GM23338 (cell line): ENCODE measurements at regions not wholly inside any gene's neighbourhood (a gene's known extent, or its start where the extent isn't known, plus 50 kb on each side); places are given as distances from the start of the nearest gene placed in this dataset.

Experiments used
- ATAC-seq: fragments of 200-7000 bp; cut with Tn5 transposase; 3 replicates; pipeline ENCODE4 v1.9.1; 2020
- DNase-seq: peaks from one replicate; pipeline ENCODE4 v3.0.0-alpha.2; 2015; ENCODE audit warnings: low spot score
- H2AFZ ChIP-seq: fragments of 200-600 bp; sonication (generic); 2 replicates; pipeline ENCODE4 v1.8.0; 2016; ENCODE audit warnings: antibody characterized with exemption, mild to moderate bottlenecking, moderate library complexity
- H3F3A ChIP-seq: fragments of 200-600 bp; sonication (generic); replicated peaks from 2 replicates; pipeline ENCODE4 v1.8.0; 2017; ENCODE audit warnings: antibody characterized with exemption, mixed run types, low read depth
- H3K27ac ChIP-seq: fragments of 200-600 bp; sonication (generic); 2 replicates; pipeline ENCODE4 v1.6.1; 2016; ENCODE audit warnings: low read depth
- H3K27me3 ChIP-seq: fragments of 200-600 bp; sonication (generic); 2 replicates; pipeline ENCODE4 v1.8.0; 2016; ENCODE audit warnings: mild to moderate bottlenecking, mixed run types, moderate library complexity; ENCODE audit not compliant: insufficient read depth
- H3K36me3 ChIP-seq: fragments of 200-600 bp; sonication (generic); 2 replicates; pipeline ENCODE4 v1.8.0; 2016; ENCODE audit warnings: mild to moderate bottlenecking; ENCODE audit not compliant: insufficient read depth
- H3K4me1 ChIP-seq: fragments of 200-600 bp; sonication (generic); 2 replicates; pipeline ENCODE4 v1.8.0; 2016; ENCODE audit warnings: mild to moderate bottlenecking, moderate library complexity; ENCODE audit not compliant: insufficient read depth
- H3K4me2 ChIP-seq: fragments of 200-600 bp; sonication (generic); 2 replicates; pipeline ENCODE4 v1.7.1; 2017; ENCODE audit warnings: mixed run types
- H3K4me3 ChIP-seq: fragments of 200-600 bp; sonication (generic); 2 replicates; pipeline ENCODE4 v1.6.1; 2016; ENCODE audit warnings: mixed run types
- H3K79me2 ChIP-seq: fragments of 200-600 bp; sonication (generic); replicated peaks from 2 replicates; pipeline ENCODE4 v1.8.0; 2017; ENCODE audit warnings: mild to moderate bottlenecking; ENCODE audit not compliant: insufficient read depth
- H3K9me2 ChIP-seq: fragments of 200-600 bp; sonication (generic); 2 replicates; pipeline ENCODE4 v1.8.0; 2017; ENCODE audit not compliant: insufficient read depth
- H4K20me1 ChIP-seq: fragments of 200-600 bp; sonication (generic); replicated peaks from 2 replicates; pipeline ENCODE4 v1.8.0; 2017; ENCODE audit warnings: mild to moderate bottlenecking; ENCODE audit not compliant: insufficient read depth
- H3K27ac Mint-ChIP-seq: 2 replicates; pipeline ENCODE4 v1.8.0; 2020; ENCODE audit warnings: inconsistent platforms, mild to moderate bottlenecking, moderate library complexity, mixed read lengths
- H3K27me3 Mint-ChIP-seq: 3 replicates; pipeline ENCODE4 v1.8.0; 2022; ENCODE audit warnings: low read depth, mild to moderate bottlenecking, moderate library complexity, mixed read lengths, inconsistent platforms; ENCODE audit not compliant: insufficient read depth, poor library complexity
- H3K36me3 Mint-ChIP-seq: 3 replicates; pipeline ENCODE4 v1.8.0; 2021; ENCODE audit warnings: low read depth, mild to moderate bottlenecking, inconsistent platforms, moderate library complexity, mixed read lengths
- H3K4me1 Mint-ChIP-seq: 3 replicates; pipeline ENCODE4 v1.8.0; 2020; ENCODE audit warnings: mild to moderate bottlenecking, inconsistent platforms, mixed read lengths
- H3K4me3 Mint-ChIP-seq: 3 replicates; pipeline ENCODE4 v1.8.0; 2021; ENCODE audit warnings: moderate library complexity, mild to moderate bottlenecking, inconsistent platforms, mixed read lengths
- H3K9me3 Mint-ChIP-seq: 3 replicates; pipeline ENCODE4 v1.8.0; 2020; ENCODE audit warnings: moderate library complexity, mild to moderate bottlenecking, inconsistent platforms, mixed read lengths
- CREB1 ChIP-seq: fragments of 250-450 bp; sonication (Bioruptor Pico); IDR thresholded peaks from 2 replicates; pipeline ENCODE4 v1.5.0; 2020; ENCODE audit warnings: low read depth, mild to moderate bottlenecking, moderate library complexity
- EZH2 ChIP-seq: fragments of 200-600 bp; sonication (generic); IDR thresholded peaks from one replicate; pipeline ENCODE4 v1.8.0; 2017; ENCODE audit warnings: antibody characterized with exemption, mild to moderate bottlenecking, low read depth; ENCODE audit not compliant: unreplicated experiment
- EZH2phosphoT487 ChIP-seq: fragments of 200-600 bp; sonication (generic); IDR thresholded peaks from one replicate; pipeline ENCODE4 v1.8.1; 2018; ENCODE audit warnings: antibody characterized with exemption; ENCODE audit not compliant: unreplicated experiment
- JUNB ChIP-seq: IDR thresholded peaks from one replicate; pipeline ENCODE4 v1.6.1; 2016; ENCODE audit warnings: antibody characterized with exemption; ENCODE audit not compliant: unreplicated experiment
- NANOG ChIP-seq: IDR thresholded peaks from 2 replicates; pipeline ENCODE4 v1.6.1; 2016; ENCODE audit warnings: antibody characterized with exemption, borderline replicate concordance
- POLR2AphosphoS5 ChIP-seq: IDR thresholded peaks from 2 replicates; pipeline ENCODE4 v1.6.1; 2016; ENCODE audit warnings: antibody characterized with exemption, low read depth
- STAT1 ChIP-seq: IDR thresholded peaks from one replicate; pipeline ENCODE4 v1.6.1; 2016; ENCODE audit warnings: antibody characterized with exemption; ENCODE audit not compliant: unreplicated experiment
- ZNF114 ChIP-seq: fragments of 250-450 bp; sonication (Bioruptor Pico); IDR thresholded peaks from 2 replicates; pipeline ENCODE4 v1.5.0; 2020; ENCODE audit warnings: mild to moderate bottlenecking, moderate library complexity
- ZNF331 ChIP-seq: fragments of 250-450 bp; sonication (Bioruptor Pico); IDR thresholded peaks from 2 replicates; pipeline ENCODE4 v1.5.0; 2020; ENCODE audit warnings: low read depth, mild to moderate bottlenecking, moderate library complexity
- TF ChIP-seq, protein P1 (sequence below), 2 experiments: fragments of 200-600 bp in 1 of 2; sonication (generic) in 1 of 2; conservative IDR thresholded peaks; 2 replicates each; pipeline versions ENCODE4 v1.5.1 to v1.6.1; 2016 to 2017; ENCODE audit warnings: antibody characterized with exemption in 2 of 2, low read depth in 2 of 2, mild to moderate bottlenecking in 2 of 2, moderate library complexity in 1 of 2
- TF ChIP-seq, protein P2 (sequence below): IDR thresholded peaks from 2 replicates; pipeline ENCODE4 v1.6.1; 2016; ENCODE audit warnings: antibody characterized with exemption
- TF ChIP-seq, protein P3 (sequence below): IDR thresholded peaks from one replicate; pipeline ENCODE4 v1.6.1; 2018; ENCODE audit warnings: antibody characterized with exemption; ENCODE audit not compliant: unreplicated experiment
- TF ChIP-seq, protein P4 (sequence below): fragments of 250-450 bp; sonication (Bioruptor Pico); IDR thresholded peaks from 2 replicates; pipeline ENCODE4 v1.5.0; 2020; ENCODE audit warnings: mild to moderate bottlenecking, moderate library complexity

DNA sequence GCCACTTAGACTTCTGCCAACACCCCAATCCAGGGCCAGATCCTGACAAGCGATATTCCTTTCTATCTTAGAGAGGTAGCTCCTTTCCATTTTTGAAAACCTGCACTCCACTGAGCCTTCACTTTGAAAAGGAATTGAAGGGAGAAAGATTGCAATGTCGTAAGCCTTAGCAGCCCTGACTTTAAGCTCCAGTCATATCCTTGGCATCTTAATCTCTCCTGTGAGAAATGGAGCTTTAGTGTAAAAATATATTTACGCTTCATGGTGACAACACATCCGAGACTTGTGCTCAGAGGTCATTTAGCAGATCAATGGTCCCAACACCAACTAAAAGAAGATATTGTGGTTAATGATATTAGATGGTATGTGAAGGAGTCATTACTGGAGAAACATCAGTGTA lies 235.8 kb upstream of the MEX3C start:
- TF ChIP-seq NANOG, result no peak
- no peak for TF ChIP-seq ZNF331 (CRISPR knock-in tag)
- no peak for TF ChIP-seq CREB1 (CRISPR knock-in tag)
- TF ChIP-seq POLR2AphosphoS5, result no peak
- TF ChIP-seq EZH2, result no peak
- no peak for TF ChIP-seq STAT1
- no peak for TF ChIP-seq EZH2phosphoT487
- no peak for TF ChIP-seq ZNF114 (CRISPR knock-in tag)
- TF ChIP-seq, protein P1, sequence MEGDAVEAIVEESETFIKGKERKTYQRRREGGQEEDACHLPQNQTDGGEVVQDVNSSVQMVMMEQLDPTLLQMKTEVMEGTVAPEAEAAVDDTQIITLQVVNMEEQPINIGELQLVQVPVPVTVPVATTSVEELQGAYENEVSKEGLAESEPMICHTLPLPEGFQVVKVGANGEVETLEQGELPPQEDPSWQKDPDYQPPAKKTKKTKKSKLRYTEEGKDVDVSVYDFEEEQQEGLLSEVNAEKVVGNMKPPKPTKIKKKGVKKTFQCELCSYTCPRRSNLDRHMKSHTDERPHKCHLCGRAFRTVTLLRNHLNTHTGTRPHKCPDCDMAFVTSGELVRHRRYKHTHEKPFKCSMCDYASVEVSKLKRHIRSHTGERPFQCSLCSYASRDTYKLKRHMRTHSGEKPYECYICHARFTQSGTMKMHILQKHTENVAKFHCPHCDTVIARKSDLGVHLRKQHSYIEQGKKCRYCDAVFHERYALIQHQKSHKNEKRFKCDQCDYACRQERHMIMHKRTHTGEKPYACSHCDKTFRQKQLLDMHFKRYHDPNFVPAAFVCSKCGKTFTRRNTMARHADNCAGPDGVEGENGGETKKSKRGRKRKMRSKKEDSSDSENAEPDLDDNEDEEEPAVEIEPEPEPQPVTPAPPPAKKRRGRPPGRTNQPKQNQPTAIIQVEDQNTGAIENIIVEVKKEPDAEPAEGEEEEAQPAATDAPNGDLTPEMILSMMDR (conservative IDR thresholded peaks at IDR 0.05; ENCODE audit: low read depth in 2 of 2), result no peak
- TF ChIP-seq, protein P2, sequence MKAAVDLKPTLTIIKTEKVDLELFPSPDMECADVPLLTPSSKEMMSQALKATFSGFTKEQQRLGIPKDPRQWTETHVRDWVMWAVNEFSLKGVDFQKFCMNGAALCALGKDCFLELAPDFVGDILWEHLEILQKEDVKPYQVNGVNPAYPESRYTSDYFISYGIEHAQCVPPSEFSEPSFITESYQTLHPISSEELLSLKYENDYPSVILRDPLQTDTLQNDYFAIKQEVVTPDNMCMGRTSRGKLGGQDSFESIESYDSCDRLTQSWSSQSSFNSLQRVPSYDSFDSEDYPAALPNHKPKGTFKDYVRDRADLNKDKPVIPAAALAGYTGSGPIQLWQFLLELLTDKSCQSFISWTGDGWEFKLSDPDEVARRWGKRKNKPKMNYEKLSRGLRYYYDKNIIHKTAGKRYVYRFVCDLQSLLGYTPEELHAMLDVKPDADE, result no peak
- TF ChIP-seq JUNB, result no peak
- TF ChIP-seq, protein P3, sequence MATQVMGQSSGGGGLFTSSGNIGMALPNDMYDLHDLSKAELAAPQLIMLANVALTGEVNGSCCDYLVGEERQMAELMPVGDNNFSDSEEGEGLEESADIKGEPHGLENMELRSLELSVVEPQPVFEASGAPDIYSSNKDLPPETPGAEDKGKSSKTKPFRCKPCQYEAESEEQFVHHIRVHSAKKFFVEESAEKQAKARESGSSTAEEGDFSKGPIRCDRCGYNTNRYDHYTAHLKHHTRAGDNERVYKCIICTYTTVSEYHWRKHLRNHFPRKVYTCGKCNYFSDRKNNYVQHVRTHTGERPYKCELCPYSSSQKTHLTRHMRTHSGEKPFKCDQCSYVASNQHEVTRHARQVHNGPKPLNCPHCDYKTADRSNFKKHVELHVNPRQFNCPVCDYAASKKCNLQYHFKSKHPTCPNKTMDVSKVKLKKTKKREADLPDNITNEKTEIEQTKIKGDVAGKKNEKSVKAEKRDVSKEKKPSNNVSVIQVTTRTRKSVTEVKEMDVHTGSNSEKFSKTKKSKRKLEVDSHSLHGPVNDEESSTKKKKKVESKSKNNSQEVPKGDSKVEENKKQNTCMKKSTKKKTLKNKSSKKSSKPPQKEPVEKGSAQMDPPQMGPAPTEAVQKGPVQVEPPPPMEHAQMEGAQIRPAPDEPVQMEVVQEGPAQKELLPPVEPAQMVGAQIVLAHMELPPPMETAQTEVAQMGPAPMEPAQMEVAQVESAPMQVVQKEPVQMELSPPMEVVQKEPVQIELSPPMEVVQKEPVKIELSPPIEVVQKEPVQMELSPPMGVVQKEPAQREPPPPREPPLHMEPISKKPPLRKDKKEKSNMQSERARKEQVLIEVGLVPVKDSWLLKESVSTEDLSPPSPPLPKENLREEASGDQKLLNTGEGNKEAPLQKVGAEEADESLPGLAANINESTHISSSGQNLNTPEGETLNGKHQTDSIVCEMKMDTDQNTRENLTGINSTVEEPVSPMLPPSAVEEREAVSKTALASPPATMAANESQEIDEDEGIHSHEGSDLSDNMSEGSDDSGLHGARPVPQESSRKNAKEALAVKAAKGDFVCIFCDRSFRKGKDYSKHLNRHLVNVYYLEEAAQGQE, result no peak
- TF ChIP-seq, protein P4, sequence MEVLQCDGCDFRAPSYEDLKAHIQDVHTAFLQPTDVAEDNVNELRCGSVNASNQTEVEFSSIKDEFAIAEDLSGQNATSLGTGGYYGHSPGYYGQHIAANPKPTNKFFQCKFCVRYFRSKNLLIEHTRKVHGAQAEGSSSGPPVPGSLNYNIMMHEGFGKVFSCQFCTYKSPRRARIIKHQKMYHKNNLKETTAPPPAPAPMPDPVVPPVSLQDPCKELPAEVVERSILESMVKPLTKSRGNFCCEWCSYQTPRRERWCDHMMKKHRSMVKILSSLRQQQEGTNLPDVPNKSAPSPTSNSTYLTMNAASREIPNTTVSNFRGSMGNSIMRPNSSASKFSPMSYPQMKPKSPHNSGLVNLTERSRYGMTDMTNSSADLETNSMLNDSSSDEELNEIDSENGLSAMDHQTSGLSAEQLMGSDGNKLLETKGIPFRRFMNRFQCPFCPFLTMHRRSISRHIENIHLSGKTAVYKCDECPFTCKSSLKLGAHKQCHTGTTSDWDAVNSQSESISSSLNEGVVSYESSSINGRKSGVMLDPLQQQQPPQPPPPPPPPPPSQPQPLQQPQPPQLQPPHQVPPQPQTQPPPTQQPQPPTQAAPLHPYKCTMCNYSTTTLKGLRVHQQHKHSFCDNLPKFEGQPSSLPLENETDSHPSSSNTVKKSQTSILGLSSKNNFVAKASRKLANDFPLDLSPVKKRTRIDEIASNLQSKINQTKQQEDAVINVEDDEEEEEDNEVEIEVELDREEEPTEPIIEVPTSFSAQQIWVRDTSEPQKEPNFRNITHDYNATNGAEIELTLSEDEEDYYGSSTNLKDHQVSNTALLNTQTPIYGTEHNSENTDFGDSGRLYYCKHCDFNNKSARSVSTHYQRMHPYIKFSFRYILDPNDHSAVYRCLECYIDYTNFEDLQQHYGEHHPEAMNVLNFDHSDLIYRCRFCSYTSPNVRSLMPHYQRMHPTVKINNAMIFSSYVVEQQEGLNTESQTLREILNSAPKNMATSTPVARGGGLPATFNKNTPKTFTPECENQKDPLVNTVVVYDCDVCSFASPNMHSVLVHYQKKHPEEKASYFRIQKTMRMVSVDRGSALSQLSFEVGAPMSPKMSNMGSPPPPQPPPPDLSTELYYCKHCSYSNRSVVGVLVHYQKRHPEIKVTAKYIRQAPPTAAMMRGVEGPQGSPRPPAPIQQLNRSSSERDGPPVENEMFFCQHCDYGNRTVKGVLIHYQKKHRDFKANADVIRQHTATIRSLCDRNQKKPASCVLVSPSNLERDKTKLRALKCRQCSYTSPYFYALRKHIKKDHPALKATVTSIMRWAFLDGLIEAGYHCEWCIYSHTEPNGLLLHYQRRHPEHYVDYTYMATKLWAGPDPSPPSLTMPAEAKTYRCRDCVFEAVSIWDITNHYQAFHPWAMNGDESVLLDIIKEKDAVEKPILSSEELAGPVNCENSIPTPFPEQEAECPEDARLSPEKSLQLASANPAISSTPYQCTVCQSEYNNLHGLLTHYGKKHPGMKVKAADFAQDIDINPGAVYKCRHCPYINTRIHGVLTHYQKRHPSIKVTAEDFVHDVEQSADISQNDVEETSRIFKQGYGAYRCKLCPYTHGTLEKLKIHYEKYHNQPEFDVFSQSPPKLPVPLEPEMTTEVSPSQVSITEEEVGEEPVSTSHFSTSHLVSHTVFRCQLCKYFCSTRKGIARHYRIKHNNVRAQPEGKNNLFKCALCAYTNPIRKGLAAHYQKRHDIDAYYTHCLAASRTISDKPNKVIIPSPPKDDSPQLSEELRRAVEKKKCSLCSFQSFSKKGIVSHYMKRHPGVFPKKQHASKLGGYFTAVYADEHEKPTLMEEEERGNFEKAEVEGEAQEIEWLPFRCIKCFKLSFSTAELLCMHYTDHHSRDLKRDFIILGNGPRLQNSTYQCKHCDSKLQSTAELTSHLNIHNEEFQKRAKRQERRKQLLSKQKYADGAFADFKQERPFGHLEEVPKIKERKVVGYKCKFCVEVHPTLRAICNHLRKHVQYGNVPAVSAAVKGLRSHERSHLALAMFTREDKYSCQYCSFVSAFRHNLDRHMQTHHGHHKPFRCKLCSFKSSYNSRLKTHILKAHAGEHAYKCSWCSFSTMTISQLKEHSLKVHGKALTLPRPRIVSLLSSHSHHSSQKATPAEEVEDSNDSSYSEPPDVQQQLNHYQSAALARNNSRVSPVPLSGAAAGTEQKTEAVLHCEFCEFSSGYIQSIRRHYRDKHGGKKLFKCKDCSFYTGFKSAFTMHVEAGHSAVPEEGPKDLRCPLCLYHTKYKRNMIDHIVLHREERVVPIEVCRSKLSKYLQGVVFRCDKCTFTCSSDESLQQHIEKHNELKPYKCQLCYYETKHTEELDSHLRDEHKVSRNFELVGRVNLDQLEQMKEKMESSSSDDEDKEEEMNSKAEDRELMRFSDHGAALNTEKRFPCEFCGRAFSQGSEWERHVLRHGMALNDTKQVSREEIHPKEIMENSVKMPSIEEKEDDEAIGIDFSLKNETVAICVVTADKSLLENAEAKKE (CRISPR knock-in tag), result no peak
- Mint-ChIP-seq H3K36me3 (peaks cover 3% of the 10 kb centered on the region), H3K9me3 (peaks cover 3% of the 10 kb centered on the region; the same call in 1 of the 3 replicates), H3K27me3 (peaks cover 4% of the 10 kb centered on the region), H3K4me3 (no peak overlapping the region), H3K4me1 (no peaks in the 10 kb centered on the region), H3K27ac (no peak overlapping the region)
- H3F3A ChIP-seq, result no peaks in the 10 kb centered on the region
- H3K36me3 ChIP-seq, result no peaks in the 10 kb centered on the region
- ATAC-seq, result no peak
- no peak overlapping the region for H3K4me2 ChIP-seq
- H3K9me2 ChIP-seq, result peaks cover 34% of the 10 kb centered on the region; the same call in 1 of the 2 replicates
- H3K4me3 ChIP-seq, result no peak overlapping the region
- no peak overlapping the region for H3K27ac ChIP-seq
- no peaks in the 10 kb centered on the region for H3K4me1 ChIP-seq
- H4K20me1 ChIP-seq, result no peaks in the 10 kb centered on the region
- H3K27me3 ChIP-seq, result no peaks in the 10 kb centered on the region
- H2AFZ ChIP-seq, result no peak overlapping the region
- DNase-seq, result no peak
- H3K79me2 ChIP-seq, result no peaks in the 10 kb centered on the region
